ENCODE measurements at regions not wholly inside any gene's neighbourhood (a gene's known extent, or its start where the extent isn't known, plus 50 kb on each side); places are given as distances from the start of the nearest gene placed in this dataset.
A peak's percentile ranks its signal among the peaks of the same experiment; 100 is the strongest.

DNA sequence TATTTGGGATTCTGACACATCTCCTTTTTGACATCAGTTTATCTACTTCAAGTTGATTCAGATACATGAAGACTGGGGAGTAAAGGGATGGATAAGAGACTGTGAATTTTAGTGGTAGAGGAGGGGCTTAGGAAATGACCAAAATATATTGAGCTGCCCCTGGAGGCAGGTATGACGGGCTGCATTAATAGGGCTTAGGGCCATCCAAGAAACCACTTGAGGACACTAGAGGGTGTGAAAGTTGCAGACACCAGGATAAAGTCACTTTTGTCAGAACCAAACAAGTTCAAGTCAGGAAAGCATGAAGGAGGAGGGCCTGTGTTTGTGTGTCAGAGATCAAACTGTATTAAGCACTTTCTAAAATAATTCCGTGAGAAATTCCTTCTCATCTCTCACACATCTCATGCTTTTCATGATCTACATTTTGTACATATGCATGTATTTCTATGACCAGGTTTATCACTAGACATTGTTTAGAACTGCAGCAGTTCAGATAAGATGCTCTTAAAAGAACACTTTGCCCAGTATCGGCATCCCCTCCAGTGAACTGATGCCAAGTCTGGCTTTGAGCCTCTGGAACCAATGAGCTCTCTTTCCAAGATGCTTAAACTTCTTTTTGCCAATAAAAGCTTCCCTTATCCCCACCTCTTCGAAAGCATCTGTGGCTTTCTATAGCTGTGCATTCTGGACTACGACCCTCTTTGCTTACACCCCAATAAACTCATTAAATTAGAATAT, 136.9 kb downstream of the SLC38A1 start:
- no peak for DNase-seq (ENCODE audit: low read depth in 3 of 3, low spot score in 1 of 3)

DNA sequence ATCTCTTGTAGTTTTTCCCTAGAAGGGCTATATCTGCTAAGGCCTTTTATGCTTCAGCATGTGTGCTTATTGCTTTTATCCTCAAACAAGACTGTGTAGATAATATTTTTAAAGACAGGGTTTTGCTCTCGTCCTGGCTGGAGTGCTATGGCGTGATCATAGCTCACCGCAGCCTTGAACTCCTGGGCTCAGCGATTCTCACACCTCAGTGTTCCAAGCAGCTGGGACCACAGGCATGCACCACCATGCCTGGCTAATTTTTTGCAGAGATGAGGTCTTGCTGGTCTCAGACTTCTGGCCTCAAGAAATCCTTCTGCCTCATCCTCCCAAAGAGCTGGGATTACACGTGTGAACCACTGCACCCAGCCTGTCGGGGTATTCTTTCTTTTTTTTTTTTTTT, 137.3 kb upstream of the SCAF11 start:
- no peak for DNase-seq (ENCODE audit: low read depth in 3 of 3, low spot score in 1 of 3)

DNA sequence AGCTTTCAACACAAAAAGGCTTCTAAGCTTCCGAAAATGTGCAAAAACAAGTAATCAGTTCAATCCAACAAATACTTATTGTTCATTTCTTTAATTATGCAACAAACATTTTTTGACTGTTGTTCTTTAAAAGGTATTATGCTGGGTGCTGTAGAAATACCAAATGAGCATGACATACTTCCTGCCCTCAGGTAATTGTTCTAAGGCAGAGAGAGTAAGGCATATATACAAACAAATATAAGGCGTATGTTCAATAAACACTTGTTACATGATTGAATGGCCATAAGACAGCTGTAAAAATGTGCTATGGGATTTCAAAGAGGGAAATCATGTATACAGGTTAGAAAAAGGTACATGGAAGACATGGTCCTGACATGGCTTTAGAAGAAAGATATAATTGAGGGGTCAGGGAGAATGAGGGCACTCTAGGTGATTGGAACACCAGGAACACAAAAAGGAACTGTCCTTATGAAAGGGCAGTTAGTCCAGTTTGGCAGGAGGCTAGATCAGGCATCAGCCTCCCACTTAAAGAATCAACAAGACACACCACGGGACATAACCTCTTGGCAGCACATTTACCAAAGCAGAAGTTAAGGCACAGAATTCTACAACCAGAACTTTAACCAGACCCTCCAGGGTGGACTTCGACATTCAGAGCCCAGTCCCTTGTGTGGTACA, 135.8 kb upstream of the SCAF11 start:
- no peak for DNase-seq (ENCODE audit: low read depth in 3 of 3, low spot score in 1 of 3)

DNA sequence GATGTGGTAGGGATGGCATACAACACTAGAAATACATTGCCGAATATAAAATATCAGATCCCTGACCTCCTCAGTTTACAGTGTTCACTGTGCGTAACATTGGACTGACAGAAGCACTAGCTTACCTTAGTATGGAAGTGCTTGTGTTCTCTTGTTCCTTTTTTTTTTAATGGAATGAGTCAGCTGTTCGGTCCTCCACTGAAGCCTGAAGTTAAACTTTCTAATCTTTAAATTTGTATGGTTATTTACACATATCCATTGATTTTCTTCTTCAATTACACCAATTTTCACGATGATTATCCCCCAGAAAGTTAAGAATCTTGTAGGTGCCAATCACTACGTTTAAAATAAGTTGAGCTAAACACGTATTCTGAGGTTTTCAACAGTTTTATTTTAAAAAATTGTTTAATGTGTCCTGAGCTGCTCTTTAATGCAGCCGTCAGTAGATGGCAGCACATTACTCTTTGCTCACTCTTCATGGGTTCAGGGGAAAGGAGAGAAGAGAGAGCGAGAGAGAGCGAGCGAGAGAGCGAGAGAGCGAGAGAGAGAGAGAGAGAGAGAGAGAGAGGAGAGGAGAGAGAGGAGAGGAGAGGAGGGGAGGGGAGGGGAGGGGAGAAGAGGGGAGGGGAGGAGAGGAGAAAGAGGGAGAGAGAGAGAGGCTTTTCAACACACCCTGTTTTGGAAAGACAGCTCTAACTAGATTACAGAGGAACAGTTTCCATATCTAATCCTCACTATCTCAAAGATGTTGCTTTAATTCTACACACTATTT, 134.7 kb upstream of the SCAF11 start:
- peak; percentile 3 to 18 (median 11) for DNase-seq (ENCODE audit: low read depth in 3 of 3, low spot score in 1 of 3)

DNA sequence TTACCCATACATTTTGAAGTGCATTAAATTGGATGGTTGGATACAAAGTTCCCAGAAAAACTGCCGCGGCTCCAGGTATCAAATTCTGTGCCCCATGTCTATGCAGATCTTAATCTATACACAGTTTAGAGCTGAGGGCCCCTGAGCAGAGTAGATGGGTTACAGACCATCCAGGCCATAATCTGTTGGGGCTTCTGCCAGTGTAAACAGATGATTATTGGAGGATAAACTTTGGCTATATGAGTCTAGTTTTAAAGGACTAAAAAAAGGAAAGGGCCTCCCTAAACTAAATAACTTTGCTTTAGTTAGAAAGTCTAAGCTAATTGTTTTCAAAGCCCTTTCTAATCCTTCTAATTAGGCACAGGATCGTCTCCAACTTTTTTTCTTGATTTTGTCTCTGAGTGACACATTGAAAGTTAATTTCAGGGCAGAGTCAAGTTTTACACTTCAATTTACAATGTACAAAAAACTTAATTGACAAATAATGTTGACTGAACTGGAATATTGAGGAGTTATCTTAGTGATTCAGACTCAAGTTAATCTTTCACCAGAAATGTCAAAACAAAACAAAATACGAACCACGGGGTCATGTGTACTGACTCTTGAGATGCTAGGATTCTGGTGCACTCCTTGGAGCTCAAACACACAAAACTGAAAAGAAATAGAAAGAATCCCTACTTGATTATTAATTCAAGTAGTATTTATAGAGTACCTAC, 133.9 kb upstream of the SCAF11 start:
- DNase-seq (ENCODE audit: low read depth in 3 of 3, low spot score in 1 of 3), result no peak

DNA sequence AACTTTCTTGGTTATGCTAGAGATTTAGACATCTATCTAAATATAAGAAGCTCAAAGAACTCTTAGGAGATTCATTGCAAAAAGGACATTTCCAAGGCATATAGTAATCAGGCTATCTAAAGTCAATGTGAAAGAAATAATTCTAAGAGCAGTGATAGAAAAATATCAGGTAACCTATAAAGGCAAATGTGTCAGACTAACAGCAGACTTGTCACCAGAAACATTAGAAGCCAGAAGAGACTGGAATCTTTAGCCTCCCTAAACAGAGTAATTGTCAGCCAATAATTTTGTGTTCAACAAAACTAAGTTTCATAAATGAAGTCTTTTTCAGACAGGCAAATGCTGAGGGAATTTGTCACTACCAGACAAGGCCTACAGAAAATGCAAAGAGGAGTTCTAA, 122.0 kb upstream of the SCAF11 start:
- no peak for DNase-seq (ENCODE audit: low read depth in 3 of 3, low spot score in 1 of 3)

DNA sequence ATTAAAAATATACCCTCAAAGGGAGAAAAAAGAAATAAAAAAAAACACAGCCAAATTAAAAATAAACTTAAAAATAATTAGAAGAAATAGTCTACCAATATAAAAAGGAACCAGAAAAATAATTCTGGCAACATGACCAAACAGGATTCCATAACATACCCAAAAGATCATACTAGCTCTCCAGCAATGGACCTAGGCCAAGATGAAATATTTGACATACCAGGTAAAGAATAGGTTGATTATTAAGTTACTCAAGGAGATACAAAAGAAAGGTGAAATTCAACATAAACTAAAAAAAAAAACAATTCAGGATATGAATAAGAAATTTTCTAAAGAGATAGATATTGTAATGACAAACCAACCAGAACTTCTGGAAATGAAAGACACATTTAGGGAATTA, 121.3 kb upstream of the SCAF11 start:
- DNase-seq (ENCODE audit: low read depth in 3 of 3, low spot score in 1 of 3), result no peak

DNA sequence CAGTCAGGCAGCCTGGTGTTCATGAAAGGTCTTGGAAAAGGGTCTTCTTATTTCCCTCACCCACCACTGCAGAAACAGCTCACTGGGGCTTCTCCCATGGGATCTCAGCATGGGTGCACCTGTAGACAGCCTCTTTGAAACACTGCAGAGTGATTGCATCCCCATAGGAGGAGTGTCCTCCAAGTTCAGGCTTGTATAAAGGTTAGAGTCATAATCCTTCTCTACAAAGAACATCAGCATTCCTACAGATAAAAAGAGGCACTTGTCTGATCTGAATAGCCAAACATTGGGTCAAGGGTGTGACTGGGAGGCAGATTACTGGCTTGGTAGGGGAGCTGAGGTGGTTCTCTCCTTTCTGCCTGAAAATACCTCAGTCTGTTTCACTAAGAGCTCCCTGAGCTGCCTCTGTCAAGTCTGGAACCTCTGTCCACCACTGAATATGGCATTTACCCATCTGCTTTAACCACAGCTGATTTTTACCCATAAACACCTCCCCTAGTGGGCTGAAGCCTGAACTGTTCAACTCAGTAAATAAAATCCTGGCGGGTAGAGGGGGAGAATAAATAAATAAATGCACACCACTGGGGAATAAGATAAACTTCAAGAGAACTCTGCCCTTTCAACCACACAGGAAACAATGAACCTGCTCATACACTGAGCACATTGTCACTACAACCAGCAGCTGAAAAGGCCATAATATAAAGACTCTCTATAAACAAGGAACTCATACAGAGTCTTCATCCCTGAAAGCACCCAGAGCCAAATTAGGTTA, 120.7 kb upstream of the SCAF11 start:
- DNase-seq (ENCODE audit: low read depth in 3 of 3, low spot score in 1 of 3), result no peak

DNA sequence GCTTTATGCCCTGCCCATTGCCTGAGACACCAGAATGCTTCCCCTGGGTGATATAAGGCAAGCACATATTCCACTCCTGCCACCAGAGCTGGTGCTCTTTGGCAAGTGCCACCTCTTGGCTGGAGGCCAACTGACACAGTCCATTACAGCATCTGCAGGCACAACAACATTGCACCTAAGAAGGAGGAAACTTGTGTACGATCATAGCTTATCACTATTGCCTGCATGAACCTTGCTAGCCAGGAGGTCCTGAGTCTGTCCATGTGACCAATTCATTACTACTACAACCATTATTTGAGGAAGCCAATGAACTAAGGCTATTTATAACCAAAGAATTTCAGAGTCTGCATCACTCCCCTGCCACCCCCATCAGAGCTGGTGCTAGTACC, 119.8 kb upstream of the SCAF11 start:
- DNase-seq (ENCODE audit: low read depth in 3 of 3, low spot score in 1 of 3), result no peak

DNA sequence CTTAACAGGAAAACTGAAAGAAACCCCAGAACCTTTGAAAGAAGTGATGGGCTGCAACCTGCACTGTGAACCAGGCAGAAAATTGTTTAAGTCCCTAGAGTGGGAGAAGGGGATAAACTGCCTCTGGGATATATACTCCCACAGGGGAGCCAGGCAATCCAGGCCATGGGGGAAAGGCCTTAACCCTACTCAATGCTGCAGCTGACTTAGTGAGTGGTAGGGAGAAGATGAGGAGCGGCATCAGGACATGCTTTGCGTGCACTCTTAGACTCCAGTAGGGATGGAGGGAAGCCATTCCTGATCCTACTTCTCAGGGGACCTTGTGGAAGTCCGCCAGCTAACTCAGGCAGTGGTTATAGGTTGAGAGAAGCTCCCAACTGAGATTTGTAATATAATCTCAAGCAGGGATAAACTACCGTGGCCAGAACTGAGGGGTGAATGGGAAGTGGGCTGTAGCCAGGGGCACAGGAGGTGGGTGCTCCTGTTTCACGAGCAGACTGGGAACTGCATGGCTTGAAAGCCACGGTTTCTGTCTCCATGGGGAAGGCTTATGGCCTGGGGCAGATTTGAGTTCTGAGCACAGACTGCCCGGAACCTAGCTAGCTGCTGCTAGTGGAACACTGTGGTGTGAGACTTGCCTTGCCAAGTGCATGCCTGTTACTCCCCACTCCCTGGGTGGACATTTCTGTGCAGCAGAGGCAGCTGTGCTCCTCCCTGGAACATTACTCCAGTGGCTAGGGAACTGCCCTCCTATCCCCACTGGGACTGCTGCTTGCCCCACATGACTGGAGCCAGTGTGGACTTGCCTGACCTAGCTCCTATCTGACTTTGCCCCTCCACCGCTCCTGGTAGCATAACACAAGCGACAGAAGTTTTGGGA, 119.2 kb upstream of the SCAF11 start:
- no peak for DNase-seq (ENCODE audit: low read depth in 3 of 3, low spot score in 1 of 3)

DNA sequence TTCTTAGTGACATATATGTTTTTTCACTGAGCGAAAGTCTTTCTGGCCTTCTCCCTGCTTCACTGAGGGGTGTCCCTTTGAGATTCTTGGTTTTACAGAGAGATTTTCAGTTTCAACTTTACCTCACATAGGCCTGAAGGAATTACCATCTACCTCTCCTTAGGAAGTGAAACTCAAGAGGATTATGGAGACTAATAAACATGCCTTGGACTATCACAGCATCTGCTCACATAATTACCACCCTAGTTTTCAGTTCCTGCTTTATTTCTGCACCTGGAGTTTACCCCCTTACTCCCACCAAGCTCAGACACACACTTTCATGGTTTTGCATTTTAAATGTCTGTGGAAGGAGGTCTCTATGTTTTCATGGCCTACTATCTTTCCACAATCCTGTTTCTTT, 118.3 kb upstream of the SCAF11 start:
- DNase-seq (ENCODE audit: low read depth in 3 of 3, low spot score in 1 of 3), result no peak

DNA sequence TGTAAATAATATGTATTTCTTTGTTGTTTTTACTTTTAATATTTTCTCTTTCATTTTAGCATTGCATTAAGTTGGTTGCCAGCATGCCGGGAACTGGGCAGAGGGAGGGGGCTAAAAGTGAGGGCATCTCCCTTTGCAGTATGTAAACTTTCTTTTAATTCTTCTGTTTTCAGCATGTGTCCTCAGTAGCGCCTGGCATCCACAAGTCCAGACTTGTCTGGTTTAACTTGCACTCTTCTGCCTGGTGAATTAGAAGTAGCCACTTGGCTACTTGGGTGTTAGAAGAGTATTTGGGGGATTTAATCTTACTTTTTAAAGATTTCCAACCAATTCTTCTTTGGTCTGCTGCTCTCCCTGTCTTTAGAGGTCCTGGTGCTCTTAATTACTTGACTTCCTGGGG, 117.2 kb upstream of the SCAF11 start:
- DNase-seq (ENCODE audit: low read depth in 3 of 3, low spot score in 1 of 3), result no peak

DNA sequence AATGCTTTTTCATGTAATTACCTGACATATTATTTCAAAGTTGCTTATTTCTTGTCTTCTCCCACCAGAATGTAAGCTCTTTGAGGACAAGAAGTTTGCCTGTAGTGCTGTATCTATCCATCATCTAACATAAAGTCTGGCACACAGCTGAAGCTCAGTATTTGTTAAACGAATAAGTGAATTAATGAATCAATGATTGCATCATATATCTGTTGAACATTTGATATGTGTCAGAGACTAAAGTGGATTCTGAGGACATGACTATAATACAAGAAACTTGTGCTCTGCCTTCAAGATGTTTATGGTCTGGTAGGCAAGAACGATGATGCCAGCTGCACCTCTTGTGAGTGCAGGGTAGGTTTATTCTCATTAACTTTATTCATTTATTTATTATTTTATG, 115.4 kb upstream of the SCAF11 start:
- DNase-seq (ENCODE audit: low read depth in 3 of 3, low spot score in 1 of 3), result no peak

DNA sequence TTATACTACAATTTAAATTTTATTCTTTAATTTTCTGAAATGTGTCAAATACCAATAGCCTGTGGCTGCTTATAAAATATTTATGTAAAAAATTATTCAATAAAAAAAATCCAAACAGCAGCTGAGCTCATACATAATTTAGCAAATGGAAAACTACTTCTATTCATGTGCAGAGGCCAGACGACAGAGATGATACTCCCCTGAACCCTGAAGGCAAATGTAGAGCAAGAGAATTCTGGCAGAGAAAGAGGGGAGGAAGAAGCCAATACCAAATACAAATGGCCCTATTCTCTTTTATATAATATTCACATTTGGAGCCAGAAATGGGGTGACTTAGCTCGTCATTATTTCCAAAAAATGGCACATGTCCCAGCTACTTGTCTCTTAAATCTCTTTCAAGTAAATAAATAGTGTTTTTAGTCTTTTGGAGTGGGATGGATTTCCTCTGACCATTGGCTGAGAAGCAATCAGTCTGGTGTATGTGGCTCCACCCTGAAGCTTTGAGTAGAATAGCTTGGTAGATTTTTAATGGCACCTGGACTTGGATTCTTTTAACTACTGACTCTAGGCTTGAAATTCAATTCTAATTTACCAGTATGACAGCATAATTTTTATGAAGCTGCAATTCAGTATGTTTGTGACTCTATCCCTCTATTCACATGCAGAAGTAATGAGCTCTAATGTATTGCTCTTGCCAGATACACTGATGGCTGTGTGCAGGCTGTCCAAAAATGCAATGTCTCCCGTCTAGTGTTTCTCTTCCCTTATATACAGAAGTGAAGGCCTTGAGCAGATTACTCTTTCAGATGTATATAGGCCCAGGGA, 113.4 kb upstream of the SCAF11 start:
- no peak for DNase-seq (ENCODE audit: low read depth in 3 of 3, low spot score in 1 of 3)

DNA sequence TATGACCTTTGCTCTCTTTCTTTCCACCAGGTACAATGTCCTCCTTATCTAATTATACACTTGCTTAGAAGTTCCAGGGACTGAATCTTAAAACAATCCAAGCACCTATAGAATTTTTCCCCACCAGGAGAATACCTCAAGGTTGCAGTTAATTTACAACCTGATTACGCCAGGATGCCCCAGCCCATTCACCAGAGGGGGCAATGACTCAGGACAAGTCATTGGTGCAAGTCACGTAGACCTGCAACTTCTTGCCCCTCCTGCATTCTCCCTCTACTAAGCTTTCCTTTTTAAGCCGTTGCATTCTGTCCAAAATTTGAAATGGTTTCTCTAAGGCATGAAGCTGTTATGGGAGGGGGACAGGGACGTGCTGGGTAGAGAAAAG, 111.1 kb upstream of the SCAF11 start:
- no peak for DNase-seq (ENCODE audit: low read depth in 3 of 3, low spot score in 1 of 3)

DNA sequence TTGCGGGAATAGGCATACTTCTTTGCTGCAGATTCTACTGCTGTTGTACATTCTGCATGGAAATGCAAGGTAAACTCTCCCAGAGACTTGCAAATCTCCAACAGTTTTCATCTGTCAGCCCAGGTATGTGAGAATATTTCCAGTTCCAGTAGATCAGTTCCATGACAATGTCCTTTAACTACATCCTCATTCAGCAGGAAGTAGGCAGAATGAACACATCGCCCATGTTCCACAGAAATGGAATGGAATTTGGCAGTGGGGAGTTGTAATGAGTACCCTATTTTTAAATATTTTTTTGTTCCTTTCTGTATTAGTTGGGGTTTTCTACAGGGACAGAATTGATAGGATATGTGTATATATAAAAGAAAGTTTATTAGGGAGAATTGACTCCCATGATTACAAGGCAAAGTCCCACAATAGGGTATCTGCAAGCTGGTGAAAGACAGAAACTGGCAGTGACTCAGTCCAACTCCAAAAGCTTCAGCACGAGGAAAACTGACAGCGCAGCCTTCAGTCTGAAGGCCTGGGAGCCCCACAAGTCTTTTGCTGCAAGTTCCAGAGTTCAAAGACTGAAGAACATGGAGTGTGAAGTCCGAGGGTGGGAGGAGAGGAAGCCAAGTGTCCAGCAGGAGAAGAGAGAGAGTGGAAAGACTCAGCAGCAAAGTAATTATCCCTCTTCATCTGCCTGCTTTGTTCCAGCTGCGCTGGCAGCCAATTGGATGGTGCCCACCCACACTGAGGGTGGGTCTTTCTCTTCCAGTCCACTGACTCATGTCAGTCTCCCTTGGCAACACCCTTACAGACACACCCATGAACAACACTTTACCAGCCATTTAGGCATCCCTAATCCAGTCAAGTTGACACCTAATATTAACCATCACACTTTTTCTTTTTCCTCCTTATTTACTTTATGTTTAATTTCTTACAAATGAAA, 110.4 kb upstream of the SCAF11 start:
- DNase-seq (ENCODE audit: low read depth in 3 of 3, low spot score in 1 of 3), result no peak

DNA sequence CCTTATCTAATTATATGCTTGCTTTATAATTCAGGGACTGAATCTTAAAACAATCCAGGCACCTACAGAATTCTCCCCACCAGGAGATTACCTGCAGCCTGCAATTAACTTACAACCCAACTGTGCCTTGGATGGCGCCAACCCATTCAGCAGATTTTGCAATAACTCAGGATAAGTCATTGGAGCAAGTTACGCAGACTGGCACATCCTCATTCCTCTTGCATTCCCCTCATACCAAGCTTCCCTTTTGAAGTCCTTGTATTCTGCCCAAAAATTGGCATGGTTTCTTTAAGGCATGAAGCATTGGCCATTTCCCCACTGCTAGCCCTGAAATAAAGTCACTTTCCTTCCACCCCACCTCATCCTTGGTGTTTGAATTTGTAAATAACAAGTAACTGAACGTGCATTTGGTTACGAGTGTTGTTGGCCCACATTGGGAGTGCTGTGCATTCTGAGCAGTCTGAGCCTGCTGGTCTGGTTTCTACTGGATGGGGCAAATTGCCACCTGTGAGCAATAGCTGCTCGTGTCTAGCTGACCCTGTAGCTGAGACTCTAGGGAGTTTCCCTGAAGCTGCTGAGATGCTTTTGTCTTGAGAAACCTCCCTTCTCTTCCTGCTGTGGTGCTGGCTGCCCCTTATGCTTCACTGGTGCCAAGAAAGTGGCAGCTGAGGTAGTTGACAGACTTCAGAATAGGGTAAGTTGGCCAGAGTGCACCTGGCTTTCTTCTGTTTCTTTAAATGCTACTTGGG, 99.2 kb upstream of the SCAF11 start:
- DNase-seq (ENCODE audit: low read depth in 3 of 3, low spot score in 1 of 3), result no peak
